Smooth muscle cell (in vitro differentiated cells): ENCODE measurements at regions not wholly inside any gene's neighbourhood (a gene's known extent, or its start where the extent isn't known, plus 50 kb on each side); places are given as distances from the start of the nearest gene placed in this dataset.

Experiments
- DNase-seq: peaks from one replicate; lab custom pipeline; 2025; ENCODE audit not compliant: unreplicated experiment; lab: John Stamatoyannopoulos, UW
- H2AFZ ChIP-seq: fragments of 200-600 bp; sonication (generic); 2 replicates; pipeline ENCODE4 v1.6.0; 2016; ENCODE audit warnings: antibody characterized with exemption, low read depth, mild to moderate bottlenecking
- H3F3A ChIP-seq: fragments of 200-600 bp; sonication (generic); 2 replicates; pipeline ENCODE4 v1.6.0; 2017; ENCODE audit warnings: antibody characterized with exemption, low read depth
- H3K27ac ChIP-seq: fragments of 200-600 bp; sonication (generic); 2 replicates; pipeline ENCODE4 v1.5.1; 2016; ENCODE audit warnings: low read depth, mild to moderate bottlenecking
- H3K27me3 ChIP-seq: fragments of 200-600 bp; sonication (generic); 2 replicates; pipeline ENCODE4 v1.6.1; 2016; ENCODE audit warnings: low read depth, mild to moderate bottlenecking
- H3K36me3 ChIP-seq: fragments of 200-600 bp; sonication (generic); 2 replicates; pipeline ENCODE4 v1.5.1; 2016; ENCODE audit warnings: low read depth
- H3K4me1 ChIP-seq: fragments of 200-600 bp; sonication (generic); 2 replicates; pipeline ENCODE4 v1.5.1; 2016; ENCODE audit warnings: low read depth
- H3K4me2 ChIP-seq: fragments of 200-600 bp; sonication (generic); 2 replicates; pipeline ENCODE4 v1.6.0; 2016; ENCODE audit warnings: mild to moderate bottlenecking
- H3K4me3 ChIP-seq: fragments of 200-600 bp; sonication (generic); 2 replicates; pipeline ENCODE4 v1.5.1; 2016; ENCODE audit warnings: mild to moderate bottlenecking
- H3K79me2 ChIP-seq: fragments of 200-600 bp; sonication (generic); 2 replicates; pipeline ENCODE4 v1.6.0; 2016; ENCODE audit warnings: low read depth, mild to moderate bottlenecking
- H3K9ac ChIP-seq: fragments of 200-600 bp; sonication (generic); 2 replicates; pipeline ENCODE4 v1.6.0; 2016; ENCODE audit warnings: low read depth
- H3K9me3 ChIP-seq: fragments of 200-600 bp; sonication (generic); replicated peaks from 2 replicates; pipeline ENCODE4 v1.5.1; 2016; ENCODE audit warnings: low read depth
- H4K20me1 ChIP-seq: fragments of 200-600 bp; sonication (generic); 2 replicates; pipeline ENCODE4 v1.6.0; 2016; ENCODE audit warnings: low read depth
- CTCF ChIP-seq: fragments of 200-600 bp; sonication (generic); IDR thresholded peaks from 2 replicates; pipeline ENCODE4 v1.5.1; 2017; ENCODE audit warnings: borderline replicate concordance, mild to moderate bottlenecking, antibody characterized with exemption; ENCODE audit not compliant: insufficient read depth, poor library complexity, severe bottlenecking
- WGBS: methylation state at CpG from one replicate; pipeline ENCODE4 v1.1.7; 2016; ENCODE audit warnings: low lambda C conversion rate; 5-methylcytosine and 5-hydroxymethylcytosine counted together

- H2AFZ ChIP-seq: no peak overlapping the region
- H3K27ac ChIP-seq: no peak overlapping the region
- H3K9me3 ChIP-seq: no peaks in the 10 kb centered on the region
- H3K79me2 ChIP-seq: no peaks in the 10 kb centered on the region
- H4K20me1 ChIP-seq: no peaks in the 10 kb centered on the region
- WGBS: 89% methylated on average over 4 of the region's 4 CpGs
- no peak overlapping the region for H3K9ac ChIP-seq
- no peak overlapping the region for H3K4me3 ChIP-seq
- TF ChIP-seq CTCF: no peak
- no peak overlapping the region for H3K4me2 ChIP-seq
- DNase-seq: no peak
- no peaks in the 10 kb centered on the region for H3K4me1 ChIP-seq
- no peaks in the 10 kb centered on the region for H3K36me3 ChIP-seq
- H3F3A ChIP-seq: no peaks in the 10 kb centered on the region
- no peaks in the 10 kb centered on the region for H3K27me3 ChIP-seq
These were observed 275.1 kb upstream of the CXCR4 start for GRCh38 chr2:136392897-136393505.

- Histone ChIP-seq H3K4me3 (no peak overlapping the region), H3K36me3 (no peaks in the 10 kb centered on the region), H3K27ac (no peak overlapping the region), H3K79me2 (no peaks in the 10 kb centered on the region), H3K9ac (no peak overlapping the region), H2AFZ (no peak overlapping the region), H3K4me2 (no peak overlapping the region), H4K20me1 (no peaks in the 10 kb centered on the region), H3K4me1 (no peaks in the 10 kb centered on the region), H3K27me3 (no peaks in the 10 kb centered on the region), H3F3A (no peaks in the 10 kb centered on the region), H3K9me3 (no peaks in the 10 kb centered on the region)
- WGBS: 73% methylated on average over 3 of the region's 3 CpGs
- no peak for DNase-seq
- no peak for TF ChIP-seq CTCF
These were observed 271.9 kb upstream of the CXCR4 start for GRCh38 chr2:136389809-136390208.

GRCh38 chr2:136386046-136386445 lies 268.1 kb upstream of the CXCR4 start:
- no peaks in the 10 kb centered on the region for H3F3A ChIP-seq
- no peaks in the 10 kb centered on the region for H3K27me3 ChIP-seq
- H4K20me1 ChIP-seq: no peaks in the 10 kb centered on the region
- no peak overlapping the region for H3K9ac ChIP-seq
- DNase-seq: no peak
- H2AFZ ChIP-seq: no peak overlapping the region
- no peak for TF ChIP-seq CTCF
- no peak overlapping the region for H3K4me2 ChIP-seq
- H3K9me3 ChIP-seq: no peaks in the 10 kb centered on the region
- WGBS: 79% methylated on average over 3 of the region's 3 CpGs
- H3K79me2 ChIP-seq: no peaks in the 10 kb centered on the region
- H3K36me3 ChIP-seq: no peaks in the 10 kb centered on the region
- H3K27ac ChIP-seq: no peak overlapping the region
- H3K4me1 ChIP-seq: no peaks in the 10 kb centered on the region
- H3K4me3 ChIP-seq: no peak overlapping the region
